ENCODE measurements at regions not wholly inside any gene's neighbourhood (a gene's known extent, or its start where the extent isn't known, plus 50 kb on each side); places are given as distances from the start of the nearest gene placed in this dataset.

- TF ChIP-seq ISL1 (CRISPR knock-in tag; IDR thresholded peaks at IDR 0.05) (no peak), ZFP30 (CRISPR knock-in tag; IDR thresholded peaks at IDR 0.05) (no peak), CREB5 (CRISPR knock-in tag; IDR thresholded peaks at IDR 0.05; ENCODE audit: low read depth) (no peak)
These were observed 443.9 kb downstream of the ZNF608 start for GRCh38 chr5:124302533-124302932.
